ENCODE measurements at regions not wholly inside any gene's neighbourhood (a gene's known extent, or its start where the extent isn't known, plus 50 kb on each side); places are given as distances from the start of the nearest gene placed in this dataset.

DNA sequence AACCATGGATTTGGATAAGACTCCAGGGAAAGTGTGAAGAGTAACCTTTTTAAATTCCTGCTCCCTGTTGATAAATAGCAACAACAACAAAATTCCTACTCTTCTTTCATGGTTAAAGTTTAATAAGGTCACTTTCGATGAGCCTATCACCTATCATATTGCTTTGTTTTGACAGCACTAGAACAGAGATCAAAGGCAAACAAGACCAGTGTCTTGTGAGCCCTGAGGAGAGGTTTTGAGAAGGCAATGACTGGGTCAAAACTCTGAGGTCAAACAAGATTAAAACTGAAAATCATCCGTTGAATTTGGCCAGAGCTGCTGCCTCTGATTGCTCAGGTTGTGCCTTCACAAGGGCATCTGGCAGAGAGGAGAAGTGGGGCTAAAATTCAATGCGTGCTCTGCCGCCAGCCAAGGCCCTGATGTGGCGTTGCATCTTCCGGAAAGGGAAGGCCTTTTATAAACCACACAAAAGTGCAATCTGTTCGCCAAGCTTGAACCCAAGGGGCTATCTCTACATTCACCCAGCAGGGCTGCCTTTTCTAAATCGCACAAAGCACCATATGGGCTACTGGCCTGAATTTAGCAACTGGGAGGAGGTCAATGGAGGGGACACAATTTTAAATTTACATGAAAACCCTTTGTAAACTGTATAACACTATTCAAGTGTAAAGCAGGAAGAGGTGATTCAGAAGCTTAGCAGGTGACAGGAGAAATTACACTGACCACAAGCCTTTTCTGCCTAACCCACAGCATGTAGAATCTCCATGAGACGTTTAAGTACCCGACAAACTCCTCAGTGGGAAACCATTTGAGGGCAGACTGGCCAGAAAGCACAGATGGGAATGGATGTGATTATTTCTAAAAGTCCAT lies 140.8 kb downstream of the DAD1 start:
- TF ChIP-seq, protein P1, sequence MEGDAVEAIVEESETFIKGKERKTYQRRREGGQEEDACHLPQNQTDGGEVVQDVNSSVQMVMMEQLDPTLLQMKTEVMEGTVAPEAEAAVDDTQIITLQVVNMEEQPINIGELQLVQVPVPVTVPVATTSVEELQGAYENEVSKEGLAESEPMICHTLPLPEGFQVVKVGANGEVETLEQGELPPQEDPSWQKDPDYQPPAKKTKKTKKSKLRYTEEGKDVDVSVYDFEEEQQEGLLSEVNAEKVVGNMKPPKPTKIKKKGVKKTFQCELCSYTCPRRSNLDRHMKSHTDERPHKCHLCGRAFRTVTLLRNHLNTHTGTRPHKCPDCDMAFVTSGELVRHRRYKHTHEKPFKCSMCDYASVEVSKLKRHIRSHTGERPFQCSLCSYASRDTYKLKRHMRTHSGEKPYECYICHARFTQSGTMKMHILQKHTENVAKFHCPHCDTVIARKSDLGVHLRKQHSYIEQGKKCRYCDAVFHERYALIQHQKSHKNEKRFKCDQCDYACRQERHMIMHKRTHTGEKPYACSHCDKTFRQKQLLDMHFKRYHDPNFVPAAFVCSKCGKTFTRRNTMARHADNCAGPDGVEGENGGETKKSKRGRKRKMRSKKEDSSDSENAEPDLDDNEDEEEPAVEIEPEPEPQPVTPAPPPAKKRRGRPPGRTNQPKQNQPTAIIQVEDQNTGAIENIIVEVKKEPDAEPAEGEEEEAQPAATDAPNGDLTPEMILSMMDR (IDR thresholded peaks at IDR 0.05; ENCODE audit: control extremely low read depth in 1 of 3, insufficient read depth in 1 of 3, low read depth in 1 of 3, low read length in 3 of 3), result no peak
- no peak for TF ChIP-seq POLR2AphosphoS5 (IDR thresholded peaks at IDR 0.05; ENCODE audit: low read depth, low read length)
- TF ChIP-seq SP1 (IDR thresholded peaks at IDR 0.05; ENCODE audit: low read depth, low read length), result no peak
- no peak for TF ChIP-seq CBX8 (IDR thresholded peaks at IDR 0.05; ENCODE audit: borderline replicate concordance, low read depth, low read length)
- TF ChIP-seq EGR1 (IDR thresholded peaks at IDR 0.05; ENCODE audit: borderline replicate concordance, low read depth, low read length), result no peak
- TF ChIP-seq GABPA (IDR thresholded peaks at IDR 0.05; ENCODE audit: borderline replicate concordance, insufficient read depth, low read length), result no peak
- TF ChIP-seq RBBP5 (IDR thresholded peaks at IDR 0.05; ENCODE audit: borderline replicate concordance, low read depth, low read length), result no peak
- TF ChIP-seq TAF1 (IDR thresholded peaks at IDR 0.05; ENCODE audit: low read depth, low read length), result no peak
- TF ChIP-seq RFX5 (IDR thresholded peaks at IDR 0.05; ENCODE audit: borderline replicate concordance, low read depth, low read length), result no peak
- TF ChIP-seq BRCA1 (IDR thresholded peaks at IDR 0.05; ENCODE audit: low read depth, low read length), result no peak
- TF ChIP-seq EP300 (IDR thresholded peaks at IDR 0.05; ENCODE audit: borderline replicate concordance in 1 of 2, low read depth in 2 of 2, low read length in 2 of 2), result no peak
- no peak for TF ChIP-seq MAFK (IDR thresholded peaks at IDR 0.05; ENCODE audit: low read depth, low read length)
